NCI-H345 (cell line): ENCODE measurements at regions not wholly inside any gene's neighbourhood (a gene's known extent, or its start where the extent isn't known, plus 50 kb on each side); places are given as distances from the start of the nearest gene placed in this dataset.
A peak's percentile ranks its signal among the peaks of the same experiment; 100 is the strongest.

Experiments
- DNase-seq: peaks from one replicate; lab custom pipeline; 2025; lab: John Stamatoyannopoulos, UW

GRCh38 chr21:22573834-22574233 is 1575.6 kb downstream of the NCAM2 start:
- DNase-seq = no peak

GRCh38 chr21:22575165-22575584 is 1577.0 kb downstream of the NCAM2 start:
- DNase-seq = peak; percentile 52

- DNase-seq = no peak
Measured at GRCh38 chr21:22579741-22580140, 1581.5 kb downstream of the NCAM2 start.

GRCh38 chr21:22582026-22582425 is 1583.8 kb downstream of the NCAM2 start:
- DNase-seq = no peak

DNA sequence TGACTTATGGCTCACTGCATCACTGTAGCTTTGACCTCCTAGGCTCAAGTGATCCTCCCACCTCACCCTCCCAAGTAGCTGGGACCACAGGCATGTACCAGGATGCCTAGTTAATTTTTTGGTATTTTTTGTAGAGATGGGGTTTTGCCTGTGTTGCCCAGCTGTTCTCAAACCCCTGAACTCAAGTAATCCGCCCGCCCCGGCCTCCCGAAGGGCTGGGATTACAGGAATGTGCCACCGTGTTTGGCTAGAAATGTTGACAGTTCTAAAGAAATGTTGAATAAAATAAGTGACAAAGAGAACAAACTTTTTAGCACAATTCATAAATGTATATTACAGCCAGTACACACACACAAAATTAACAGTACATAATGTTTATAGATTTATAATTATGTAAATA is 1586.1 kb downstream of the NCAM2 start:
- no peak for DNase-seq

GRCh38 chr21:22585558-22585957 is 1587.3 kb downstream of the NCAM2 start:
- no peak for DNase-seq

- DNase-seq = no peak
Measured at GRCh38 chr21:22597660-22598255, 1599.5 kb downstream of the NCAM2 start.

- no peak for DNase-seq
Measured at GRCh38 chr21:22609802-22610201, 1611.6 kb downstream of the NCAM2 start.

DNA sequence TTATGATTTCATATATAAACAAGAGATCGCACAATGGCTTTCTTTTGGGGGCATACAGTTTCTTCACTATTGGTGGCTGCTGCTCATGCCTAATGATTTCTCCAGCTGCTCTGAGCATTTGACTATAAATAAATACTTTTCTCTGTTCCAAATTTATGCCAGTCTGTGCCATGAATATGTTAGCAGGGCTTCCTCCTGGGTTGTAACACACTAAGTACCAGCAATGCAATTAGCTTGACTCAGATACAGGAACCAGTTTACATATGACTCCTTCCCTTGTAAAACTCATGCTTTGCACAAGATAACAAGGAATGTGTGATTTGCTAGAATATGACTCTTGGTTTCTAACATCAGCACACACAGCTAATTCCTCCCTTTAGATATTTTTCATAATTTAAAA is 1629.7 kb downstream of the NCAM2 start:
- DNase-seq = no peak

GRCh38 chr21:22630953-22631465 is 1632.8 kb downstream of the NCAM2 start:
- DNase-seq = no peak

DNA sequence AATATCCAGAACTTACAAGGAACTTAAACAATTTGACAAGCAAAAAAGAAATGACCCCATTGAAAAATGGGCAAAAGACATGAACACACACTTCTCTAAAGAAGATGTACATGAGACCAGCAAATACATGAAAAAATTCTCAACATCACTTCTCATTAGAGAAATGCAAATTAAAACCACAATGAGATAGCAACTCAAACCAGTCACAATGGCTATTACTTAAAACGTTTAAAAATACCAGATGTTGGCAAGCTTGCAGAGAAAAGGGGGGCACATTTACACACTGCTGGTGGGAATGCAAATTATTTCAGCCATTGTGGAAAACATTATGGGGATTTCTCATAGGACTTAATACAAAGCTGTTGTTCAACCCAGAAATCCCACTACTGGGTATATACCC is 1634.0 kb downstream of the NCAM2 start:
- no peak for DNase-seq

- no peak for DNase-seq
Measured at GRCh38 chr21:22649246-22649645, 1651.0 kb downstream of the NCAM2 start.

DNA sequence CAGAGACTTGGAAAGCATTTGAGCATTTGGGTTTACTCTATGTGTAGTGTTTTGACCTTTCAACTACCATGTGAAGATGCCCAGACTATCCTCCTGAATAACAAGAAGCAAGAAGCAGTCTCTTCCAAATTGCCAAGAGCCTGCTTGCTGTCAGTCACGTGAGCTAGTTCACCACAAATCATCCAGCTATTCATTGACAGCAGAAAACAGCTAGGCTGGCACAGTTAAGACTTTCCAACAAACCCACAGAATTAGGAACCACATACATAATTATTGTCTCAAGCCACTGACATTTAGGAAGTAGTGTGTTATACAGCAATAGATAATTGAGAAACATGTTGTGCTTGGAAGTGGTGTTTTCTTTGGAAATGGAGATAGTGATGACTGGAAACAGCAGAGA is 1652.0 kb downstream of the NCAM2 start:
- DNase-seq = no peak

DNA sequence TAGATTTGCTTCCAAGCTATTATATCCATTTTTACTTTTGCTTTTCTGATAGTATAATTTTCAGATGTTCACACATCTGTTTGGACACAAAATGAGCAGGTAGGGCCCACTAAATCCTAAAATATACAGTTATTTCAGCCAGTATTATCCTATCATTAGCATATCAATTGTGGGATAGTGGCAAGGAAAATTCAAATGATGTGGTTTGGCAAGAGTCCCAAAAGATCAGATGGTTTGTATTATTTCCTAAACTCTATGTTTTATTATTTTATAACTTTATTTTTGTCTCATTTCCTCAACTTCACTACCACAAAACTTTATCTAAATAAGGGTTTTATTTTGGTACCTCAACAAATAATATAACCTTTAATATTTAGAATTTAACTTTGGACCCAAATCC is 1659.6 kb downstream of the NCAM2 start:
- no peak for DNase-seq

GRCh38 chr21:22670148-22670547 is 1671.9 kb downstream of the NCAM2 start:
- no peak for DNase-seq

DNA sequence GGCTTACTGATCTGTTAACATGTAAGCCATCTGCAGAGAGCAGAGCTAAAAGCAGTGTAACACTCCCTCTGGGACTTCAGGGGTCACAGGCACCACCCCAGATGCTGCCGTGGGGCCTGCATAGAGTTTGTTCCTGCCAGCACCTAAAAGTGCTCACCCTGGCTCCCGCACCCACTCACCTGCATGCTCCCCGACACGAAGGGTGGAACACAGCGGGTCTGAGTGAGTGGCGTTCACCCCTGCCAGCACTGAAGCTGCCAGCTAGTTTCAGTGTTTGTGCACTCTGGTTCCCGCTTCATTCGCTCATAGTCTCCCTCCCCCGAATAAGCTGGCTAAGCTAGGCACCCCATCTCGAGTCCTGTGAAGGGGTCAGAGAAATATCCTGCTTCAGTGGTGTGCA is 1681.0 kb downstream of the NCAM2 start:
- DNase-seq = no peak

DNA sequence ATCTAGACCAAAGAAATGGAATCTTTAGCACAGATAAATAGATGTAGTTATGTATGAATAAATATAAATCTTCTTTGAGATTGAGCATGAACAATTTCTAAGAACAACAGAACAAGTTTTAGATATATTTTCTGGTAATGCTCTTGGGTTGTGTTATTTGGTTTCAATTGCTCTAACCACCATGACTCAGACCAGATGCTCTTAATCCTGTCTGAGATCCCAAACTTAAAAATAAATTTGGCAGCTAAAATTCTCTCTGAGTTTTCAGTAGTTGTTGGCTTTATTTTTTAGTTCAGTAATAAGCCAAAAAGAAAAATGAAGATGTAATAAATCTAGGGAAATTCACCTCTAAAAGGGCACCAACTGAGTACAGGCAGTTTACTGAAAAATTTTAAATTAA is 1693.4 kb downstream of the NCAM2 start:
- DNase-seq = no peak

DNA sequence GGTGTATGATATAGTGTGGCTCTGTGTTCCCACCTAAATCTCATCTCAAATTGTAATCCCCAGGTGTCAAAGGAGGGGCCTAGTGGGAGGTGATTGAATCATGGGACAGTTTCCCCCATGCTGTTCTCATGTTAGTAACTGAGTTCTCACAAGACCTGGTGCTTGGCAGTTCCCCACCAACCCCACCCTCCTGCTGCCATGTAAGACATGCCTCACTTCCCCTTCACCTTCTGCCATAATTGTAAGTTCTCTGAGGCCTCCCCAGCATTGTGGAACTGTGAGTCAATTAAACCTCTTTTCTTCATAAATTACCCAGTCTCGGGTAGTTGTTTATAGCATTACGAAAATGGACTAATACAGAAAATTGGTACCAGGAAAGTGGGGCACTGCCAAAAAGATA is 1705.3 kb downstream of the NCAM2 start:
- DNase-seq = no peak

DNA sequence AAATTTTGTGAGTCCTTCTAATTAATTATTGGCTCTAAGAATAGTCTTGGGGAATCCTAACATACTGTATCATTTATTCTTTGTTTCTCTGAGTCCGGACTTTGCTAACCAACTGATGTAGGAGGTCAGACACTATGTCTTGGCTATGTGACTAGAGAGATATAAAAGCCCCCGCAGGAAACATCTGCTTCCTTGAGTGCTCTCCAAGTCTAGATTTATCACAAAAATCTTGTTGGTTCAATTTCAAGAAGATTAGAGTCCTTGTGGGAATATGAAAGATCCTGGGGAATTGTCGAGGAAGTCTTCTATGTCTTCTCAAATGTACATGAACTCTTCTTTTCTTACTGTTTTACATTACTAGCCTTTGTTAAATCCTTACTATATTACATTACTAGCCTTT is 1712.5 kb downstream of the NCAM2 start:
- no peak for DNase-seq

- no peak for DNase-seq
Measured at GRCh38 chr21:22711636-22712035, 1713.4 kb downstream of the NCAM2 start.

GRCh38 chr21:22725436-22725835 is 1727.2 kb downstream of the NCAM2 start:
- no peak for DNase-seq

GRCh38 chr21:22728091-22728490 is 1729.9 kb downstream of the NCAM2 start:
- DNase-seq = no peak

GRCh38 chr21:22743085-22743484 is 1744.9 kb downstream of the NCAM2 start:
- no peak for DNase-seq

DNA sequence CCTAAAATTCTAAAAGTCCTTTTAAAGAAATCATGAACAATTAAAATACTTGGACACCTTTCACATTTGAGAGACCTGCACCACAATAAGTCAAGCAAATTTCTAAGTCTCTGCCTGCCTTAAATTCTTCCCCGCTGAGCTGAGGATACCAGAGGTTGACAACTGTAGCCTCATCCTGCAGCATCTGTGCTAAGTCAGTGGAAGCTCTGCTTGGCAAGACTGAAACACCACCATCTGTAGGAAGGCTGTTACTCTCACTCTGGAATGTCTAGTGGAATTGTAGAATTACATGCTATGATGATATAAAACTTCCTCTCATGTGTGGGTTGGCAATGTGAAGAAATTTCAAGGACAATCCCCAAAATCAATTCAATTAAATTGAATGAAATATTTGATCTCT is 1756.5 kb downstream of the NCAM2 start:
- no peak for DNase-seq

DNA sequence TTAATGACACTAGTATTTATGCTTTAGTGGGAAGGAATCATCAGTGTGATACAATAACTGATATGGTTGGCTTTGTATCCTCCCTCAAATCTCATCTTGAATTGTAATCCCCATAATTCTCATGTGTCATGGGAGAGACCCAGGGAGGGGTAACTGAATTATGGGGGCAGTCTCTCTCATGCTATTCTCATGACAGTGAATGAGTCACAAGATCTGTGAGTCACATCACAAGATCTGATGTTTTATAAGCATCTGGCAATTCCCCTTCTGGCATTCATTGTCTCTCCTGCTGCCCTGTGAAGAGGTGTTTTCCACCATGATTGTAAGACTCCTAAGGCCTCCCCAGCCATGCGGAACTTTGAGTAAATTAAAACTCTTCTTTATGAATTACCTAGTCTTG is 1760.3 kb downstream of the NCAM2 start:
- DNase-seq = no peak
